WTC11 (cell line): ENCODE measurements at regions not wholly inside any gene's neighbourhood (a gene's known extent, or its start where the extent isn't known, plus 50 kb on each side); places are given as distances from the start of the nearest gene placed in this dataset.

Source experiments
- PRRX2 ChIP-seq: fragments of 250-450 bp; sonication (Bioruptor Pico); IDR thresholded peaks from 2 replicates; pipeline ENCODE4 v1.8.0; 2021; ENCODE audit warnings: mild to moderate bottlenecking
- ZNF263 ChIP-seq: sonication (generic); formaldehyde crosslinking; IDR thresholded peaks from 2 replicates; pipeline ENCODE4 v1.8.1; 2022; ENCODE audit warnings: low read depth, mild to moderate bottlenecking, moderate library complexity, missing genetic modification reagents
- ZNF317 ChIP-seq: sonication (generic); formaldehyde crosslinking; IDR thresholded peaks from 2 replicates; pipeline ENCODE4 v1.8.1; 2023; ENCODE audit warnings: low read depth, mild to moderate bottlenecking, moderate library complexity, missing genetic modification reagents, borderline replicate concordance
- TF ChIP-seq, protein P1 (sequence below): sonication (generic); formaldehyde crosslinking; IDR thresholded peaks from 2 replicates; pipeline ENCODE4 v1.8.1; 2023; ENCODE audit warnings: mild to moderate bottlenecking, missing genetic modification reagents, moderate library complexity

- no peak for TF ChIP-seq ZNF317 (CRISPR knock-in tag)
- TF ChIP-seq, protein P1, sequence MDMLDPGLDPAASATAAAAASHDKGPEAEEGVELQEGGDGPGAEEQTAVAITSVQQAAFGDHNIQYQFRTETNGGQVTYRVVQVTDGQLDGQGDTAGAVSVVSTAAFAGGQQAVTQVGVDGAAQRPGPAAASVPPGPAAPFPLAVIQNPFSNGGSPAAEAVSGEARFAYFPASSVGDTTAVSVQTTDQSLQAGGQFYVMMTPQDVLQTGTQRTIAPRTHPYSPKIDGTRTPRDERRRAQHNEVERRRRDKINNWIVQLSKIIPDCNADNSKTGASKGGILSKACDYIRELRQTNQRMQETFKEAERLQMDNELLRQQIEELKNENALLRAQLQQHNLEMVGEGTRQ = no peak
- no peak for TF ChIP-seq PRRX2 (CRISPR knock-in tag)
- no peak for TF ChIP-seq ZNF263 (CRISPR knock-in tag)
Observed at GRCh38 chr9:134968823-134969090, 51.0 kb upstream of the FCN1 start.
